DOHH2 (cell line): ENCODE measurements at regions not wholly inside any gene's neighbourhood (a gene's known extent, or its start where the extent isn't known, plus 50 kb on each side); places are given as distances from the start of the nearest gene placed in this dataset.

Experiments
- EZH2phosphoT487 ChIP-seq: fragments of 200-600 bp; sonication (generic); IDR thresholded peaks from 2 replicates; pipeline ENCODE4 v1.6.1; 2017; ENCODE audit warnings: borderline replicate concordance, mild to moderate bottlenecking, antibody characterized with exemption, low read length, moderate library complexity, mixed read lengths
- TF ChIP-seq, protein P1 (sequence below): fragments of 200-600 bp; sonication (generic); IDR thresholded peaks from one replicate; pipeline ENCODE4 v1.5.1; 2014; ENCODE audit warnings: antibody characterized with exemption, mild to moderate bottlenecking, low read depth, low read length; ENCODE audit not compliant: poor library complexity, severe bottlenecking

- no peak for TF ChIP-seq EZH2phosphoT487
- TF ChIP-seq, protein P1, sequence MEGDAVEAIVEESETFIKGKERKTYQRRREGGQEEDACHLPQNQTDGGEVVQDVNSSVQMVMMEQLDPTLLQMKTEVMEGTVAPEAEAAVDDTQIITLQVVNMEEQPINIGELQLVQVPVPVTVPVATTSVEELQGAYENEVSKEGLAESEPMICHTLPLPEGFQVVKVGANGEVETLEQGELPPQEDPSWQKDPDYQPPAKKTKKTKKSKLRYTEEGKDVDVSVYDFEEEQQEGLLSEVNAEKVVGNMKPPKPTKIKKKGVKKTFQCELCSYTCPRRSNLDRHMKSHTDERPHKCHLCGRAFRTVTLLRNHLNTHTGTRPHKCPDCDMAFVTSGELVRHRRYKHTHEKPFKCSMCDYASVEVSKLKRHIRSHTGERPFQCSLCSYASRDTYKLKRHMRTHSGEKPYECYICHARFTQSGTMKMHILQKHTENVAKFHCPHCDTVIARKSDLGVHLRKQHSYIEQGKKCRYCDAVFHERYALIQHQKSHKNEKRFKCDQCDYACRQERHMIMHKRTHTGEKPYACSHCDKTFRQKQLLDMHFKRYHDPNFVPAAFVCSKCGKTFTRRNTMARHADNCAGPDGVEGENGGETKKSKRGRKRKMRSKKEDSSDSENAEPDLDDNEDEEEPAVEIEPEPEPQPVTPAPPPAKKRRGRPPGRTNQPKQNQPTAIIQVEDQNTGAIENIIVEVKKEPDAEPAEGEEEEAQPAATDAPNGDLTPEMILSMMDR: no peak
Observed at GRCh38 chr1:219665089-219665488, 52.2 kb upstream of the ZC3H11B start.
